GM06990 (cell line): ENCODE measurements at regions not wholly inside any gene's neighbourhood (a gene's known extent, or its start where the extent isn't known, plus 50 kb on each side); places are given as distances from the start of the nearest gene placed in this dataset.

Experiments used
- DNase-seq: peaks from one replicate; pipeline ENCODE4 v3.0.0-alpha.2; 2011; ENCODE audit not compliant: insufficient read length; ENCODE audit errors: extremely low read depth
- H3K27me3 ChIP-seq: replicated peaks from 2 replicates; pipeline ENCODE4 v1.6.0; 2011; ENCODE audit warnings: low read length; ENCODE audit not compliant: control insufficient read depth, insufficient read depth
- H3K36me3 ChIP-seq: 2 replicates; pipeline ENCODE4 v1.5.1; 2011; ENCODE audit warnings: low read length; ENCODE audit not compliant: control insufficient read depth, insufficient read depth
- H3K4me3 ChIP-seq: replicated peaks from 2 replicates; pipeline ENCODE4 v1.5.1; 2011; ENCODE audit warnings: low read depth, mild to moderate bottlenecking, control low read depth, low read length
- CTCF ChIP-seq: IDR thresholded peaks from 2 replicates; pipeline ENCODE4 v1.5.1; 2011; ENCODE audit warnings: low read length, control low read depth, mild to moderate bottlenecking, inconsistent platforms; ENCODE audit not compliant: insufficient read depth, poor library complexity, severe bottlenecking

GRCh38 chr5:19200251-19200650, 787.7 kb downstream of the CDH18 start:
- no peak for DNase-seq
- no peaks in the 10 kb centered on the region for H3K27me3 ChIP-seq
- H3K4me3 ChIP-seq: no peak overlapping the region
- no peak for TF ChIP-seq CTCF
- no peaks in the 10 kb centered on the region for H3K36me3 ChIP-seq

- no peak for DNase-seq
- no peak overlapping the region for H3K4me3 ChIP-seq
- no peaks in the 10 kb centered on the region for H3K27me3 ChIP-seq
- TF ChIP-seq CTCF: no peak
- no peaks in the 10 kb centered on the region for H3K36me3 ChIP-seq
Measured at GRCh38 chr5:19208397-19208796, 779.6 kb downstream of the CDH18 start.

- Histone ChIP-seq H3K36me3 (no peaks in the 10 kb centered on the region), H3K4me3 (no peak overlapping the region), H3K27me3 (no peaks in the 10 kb centered on the region)
- no peak for DNase-seq
- TF ChIP-seq CTCF: no peak
Measured at GRCh38 chr5:19210886-19211285, 777.1 kb downstream of the CDH18 start.

GRCh38 chr5:19229179-19229835, 758.7 kb downstream of the CDH18 start:
- TF ChIP-seq CTCF: no peak
- Histone ChIP-seq H3K4me3 (no peak overlapping the region), H3K27me3 (no peaks in the 10 kb centered on the region), H3K36me3 (no peaks in the 10 kb centered on the region)
- no peak for DNase-seq

GRCh38 chr5:19233573-19233972, 754.4 kb downstream of the CDH18 start:
- Histone ChIP-seq H3K4me3 (no peak overlapping the region), H3K27me3 (no peaks in the 10 kb centered on the region), H3K36me3 (no peaks in the 10 kb centered on the region)
- no peak for TF ChIP-seq CTCF
- DNase-seq: no peak

GRCh38 chr5:19235101-19235584, 752.9 kb downstream of the CDH18 start:
- Histone ChIP-seq H3K27me3 (no peaks in the 10 kb centered on the region), H3K36me3 (no peaks in the 10 kb centered on the region), H3K4me3 (no peak overlapping the region)
- no peak for TF ChIP-seq CTCF
- DNase-seq: no peak
